A673 (cell line): ENCODE measurements at regions not wholly inside any gene's neighbourhood (a gene's known extent, or its start where the extent isn't known, plus 50 kb on each side); places are given as distances from the start of the nearest gene placed in this dataset.

Source experiments
- EZH2 ChIP-seq: fragments of 200-600 bp; sonication (generic); IDR thresholded peaks from 2 replicates; pipeline ENCODE4 v1.6.1; 2017; ENCODE audit warnings: borderline replicate concordance, low read depth, mild to moderate bottlenecking, mixed read lengths, antibody characterized with exemption, low read length; ENCODE audit not compliant: poor library complexity, severe bottlenecking
- TF ChIP-seq, protein P1 (sequence below): fragments of 300-800, 200-600 bp; sonication (generic); conservative IDR thresholded peaks from 2 replicates; pipeline ENCODE4 v1.5.1; 2017; ENCODE audit warnings: low read depth, mild to moderate bottlenecking, antibody characterized with exemption, low read length, moderate library complexity, mixed read lengths

- TF ChIP-seq, protein P1, sequence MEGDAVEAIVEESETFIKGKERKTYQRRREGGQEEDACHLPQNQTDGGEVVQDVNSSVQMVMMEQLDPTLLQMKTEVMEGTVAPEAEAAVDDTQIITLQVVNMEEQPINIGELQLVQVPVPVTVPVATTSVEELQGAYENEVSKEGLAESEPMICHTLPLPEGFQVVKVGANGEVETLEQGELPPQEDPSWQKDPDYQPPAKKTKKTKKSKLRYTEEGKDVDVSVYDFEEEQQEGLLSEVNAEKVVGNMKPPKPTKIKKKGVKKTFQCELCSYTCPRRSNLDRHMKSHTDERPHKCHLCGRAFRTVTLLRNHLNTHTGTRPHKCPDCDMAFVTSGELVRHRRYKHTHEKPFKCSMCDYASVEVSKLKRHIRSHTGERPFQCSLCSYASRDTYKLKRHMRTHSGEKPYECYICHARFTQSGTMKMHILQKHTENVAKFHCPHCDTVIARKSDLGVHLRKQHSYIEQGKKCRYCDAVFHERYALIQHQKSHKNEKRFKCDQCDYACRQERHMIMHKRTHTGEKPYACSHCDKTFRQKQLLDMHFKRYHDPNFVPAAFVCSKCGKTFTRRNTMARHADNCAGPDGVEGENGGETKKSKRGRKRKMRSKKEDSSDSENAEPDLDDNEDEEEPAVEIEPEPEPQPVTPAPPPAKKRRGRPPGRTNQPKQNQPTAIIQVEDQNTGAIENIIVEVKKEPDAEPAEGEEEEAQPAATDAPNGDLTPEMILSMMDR = no peak
- no peak for TF ChIP-seq EZH2
Observed at GRCh38 chr10:21379143-21379542, 146.3 kb downstream of the SKIDA1 start.
